ENCODE measurements at regions not wholly inside any gene's neighbourhood (a gene's known extent, or its start where the extent isn't known, plus 50 kb on each side); places are given as distances from the start of the nearest gene placed in this dataset.
"Not testable (repeated sequence)": the region's sequence is repeated elsewhere in the genome, so short reads cannot be mapped to it uniquely, and the experiment has no call there.

GRCh38 chrX:65870544-65870943 lies 169.3 kb downstream of the VSIG4 start:
- DNase-seq (ENCODE audit: low read depth in 1 of 2, low spot score in 2 of 2); H3K14ac ChIP-seq (ENCODE audit: insufficient read length); FAIRE-seq; H2BK120ac ChIP-seq (replicated peaks; ENCODE audit: low read depth, low read length); H3K4me3 ChIP-seq (ENCODE audit: extremely low read depth in 1 of 4, insufficient read depth in 2 of 4, low read depth in 3 of 4, low read length in 4 of 4); H3K23me2 ChIP-seq (ENCODE audit: low read depth, low read length); H3K36me3 ChIP-seq (ENCODE audit: control insufficient read depth in 2 of 4, insufficient read depth in 4 of 4, low read length in 3 of 4); H4K20me1 ChIP-seq (replicated peaks in 1 of 2; ENCODE audit: control insufficient read depth in 1 of 2, insufficient read depth in 2 of 2, low read length in 2 of 2); H3K79me2 ChIP-seq (ENCODE audit: control insufficient read depth in 1 of 2, insufficient read depth in 2 of 2, low read length in 2 of 2); CTCF ChIA-PET (ENCODE audit: partially characterized antibody); H3K4me1 ChIP-seq (replicated peaks in 1 of 4; ENCODE audit: control insufficient read depth in 3 of 4, insufficient read depth in 4 of 4, low read length in 3 of 4); H4K5ac ChIP-seq (ENCODE audit: insufficient read length, low read depth, low read length); H2AFZ ChIP-seq (ENCODE audit: low read length); H3K27ac ChIP-seq (ENCODE audit: low read depth, low read length); H3K4ac ChIP-seq (replicated peaks; ENCODE audit: insufficient read length, low read depth, low read length); H2AK5ac ChIP-seq (ENCODE audit: low read depth, low read length); H2BK15ac ChIP-seq (ENCODE audit: low read length); H4K8ac ChIP-seq (ENCODE audit: extremely low read depth, insufficient read depth, low read length); H4K91ac ChIP-seq (replicated peaks; ENCODE audit: insufficient read length, low read length); H3K27me3 ChIP-seq (replicated peaks in 1 of 4; ENCODE audit: control insufficient read depth in 3 of 4, extremely low read depth in 1 of 4, insufficient read depth in 3 of 4, low read length in 3 of 4); POLR2A ChIA-PET (ENCODE audit: partially characterized antibody); H3K79me1 ChIP-seq (ENCODE audit: low read depth, low read length); H2BK5ac ChIP-seq (ENCODE audit: low read depth, low read length); H3K23ac ChIP-seq (ENCODE audit: insufficient read length); H3K9ac ChIP-seq (replicated peaks in 1 of 4; ENCODE audit: extremely low read depth in 1 of 4, low read depth in 3 of 4, low read length in 3 of 4); H2BK20ac ChIP-seq (ENCODE audit: low read length); H3K56ac ChIP-seq (replicated peaks; ENCODE audit: insufficient read length, low read depth, low read length); H2BK12ac ChIP-seq (ENCODE audit: low read depth, low read length); H3K18ac ChIP-seq (ENCODE audit: extremely low read depth, low read length); H3K4me2 ChIP-seq (ENCODE audit: insufficient read depth in 1 of 2, low read depth in 2 of 2, low read length in 2 of 2): not testable (repeated sequence)
- H3K9me3 ChIP-seq (ENCODE audit: insufficient read depth in 2 of 2, low read depth in 1 of 2, low read length in 1 of 2), result peaks cover 2 to 20% of the 10 kb centered on the region in 2 experiments; a peak in 1 of 4 replicates
- 79% methylated on average over 3 of the region's 3 CpGs; no CpG with 5 or more reads in 1 of the 2 experiments for WGBS, 2 experiments (ENCODE audit: extremely low coverage in 1 of 2, insufficient coverage in 1 of 2, insufficient read length in 1 of 2, insufficient replicate concordance in 2 of 2, low coverage in 1 of 2, low lambda C conversion rate in 2 of 2, missing lambda C conversion rate in 1 of 2)

Measured in H1 (cell line).